T-helper 1 cell (primary cell): ENCODE measurements at regions not wholly inside any gene's neighbourhood (a gene's known extent, or its start where the extent isn't known, plus 50 kb on each side); places are given as distances from the start of the nearest gene placed in this dataset.

ENCODE experiments used
- DNase-seq, 5 donors: peaks; one replicate each; pipeline ENCODE4 v3.0.0-alpha.2; 2012 to 2020

DNA sequence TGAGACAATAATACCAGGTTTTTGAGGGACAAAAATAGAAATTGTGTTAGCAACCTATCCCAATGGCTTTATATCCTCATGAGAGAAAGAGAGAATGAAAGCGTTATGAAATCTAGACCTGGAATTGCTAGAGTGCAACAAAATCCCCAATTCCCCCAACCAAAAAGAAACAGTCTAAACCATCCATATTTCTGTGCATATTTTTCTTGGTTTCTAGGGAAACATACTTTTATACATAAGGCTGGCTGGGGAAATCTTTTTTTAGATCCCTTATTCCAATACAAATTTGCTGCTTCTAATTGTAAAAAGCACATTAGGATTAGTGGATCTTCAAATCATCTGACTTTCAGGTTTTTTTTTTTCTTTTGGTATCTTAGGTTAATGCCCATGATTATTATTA, 277.0 kb upstream of the SEMA3A start:
- DNase-seq: no peak

DNA sequence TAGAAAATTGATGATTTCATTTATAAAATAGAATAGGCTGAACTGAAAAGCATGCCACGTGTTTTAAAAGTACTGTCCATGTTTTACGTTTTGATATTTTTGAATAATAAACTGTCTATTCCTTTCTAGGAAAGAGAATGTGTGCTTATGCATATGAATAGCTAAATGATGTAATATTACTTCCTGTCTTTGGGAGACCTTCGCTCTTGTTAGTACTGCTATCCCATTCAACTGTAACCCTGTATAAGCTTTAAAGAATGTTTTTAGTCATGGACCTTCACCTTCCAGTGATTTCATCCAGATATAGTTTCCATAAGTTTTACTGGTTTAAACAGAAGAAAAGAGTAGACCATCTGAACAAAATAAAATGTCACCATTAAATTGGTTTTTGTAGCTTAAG, 274.4 kb upstream of the SEMA3A start:
- no peak for DNase-seq

DNA sequence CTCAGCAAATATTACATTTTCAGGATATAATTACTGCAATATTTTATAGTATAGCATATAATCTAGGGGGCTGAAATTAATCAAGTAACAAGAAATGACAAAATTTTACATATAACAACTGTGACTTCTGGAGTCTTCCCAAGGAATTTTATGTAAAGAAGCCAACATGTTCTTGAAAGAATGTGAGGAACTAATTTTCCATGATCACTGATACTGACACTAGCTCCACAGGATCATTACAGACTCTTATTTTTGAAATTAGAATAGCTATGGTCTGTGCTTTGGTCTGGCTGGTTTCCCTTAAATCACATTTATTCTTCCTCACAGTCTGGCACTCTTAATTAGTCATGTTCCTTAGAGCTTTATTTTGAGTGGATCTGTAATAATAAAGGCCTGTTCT, 267.7 kb upstream of the SEMA3A start:
- DNase-seq: no peak

GRCh38 chr7:84461093-84461492, 266.5 kb upstream of the SEMA3A start:
- no peak for DNase-seq

DNA sequence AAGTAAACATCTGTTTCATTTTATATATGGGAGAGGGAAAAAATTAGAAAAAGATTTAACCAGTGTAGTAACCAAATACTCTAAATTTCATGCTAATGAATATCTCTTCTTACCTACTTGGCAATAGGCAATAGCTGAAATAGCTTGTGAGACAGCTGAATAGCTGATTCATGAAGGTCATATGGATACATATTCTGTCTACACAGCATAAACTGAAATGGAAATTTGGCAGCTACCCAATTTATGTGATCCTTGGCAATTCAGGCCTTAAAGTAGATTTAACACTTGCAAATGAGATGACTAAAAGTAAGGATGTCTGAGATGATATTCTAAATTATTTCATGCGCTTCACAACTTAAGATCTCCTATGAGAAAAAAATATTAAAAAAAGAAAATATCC, 261.2 kb upstream of the SEMA3A start:
- DNase-seq: no peak

GRCh38 chr7:84454174-84454959, 259.8 kb upstream of the SEMA3A start:
- no peak for DNase-seq

DNA sequence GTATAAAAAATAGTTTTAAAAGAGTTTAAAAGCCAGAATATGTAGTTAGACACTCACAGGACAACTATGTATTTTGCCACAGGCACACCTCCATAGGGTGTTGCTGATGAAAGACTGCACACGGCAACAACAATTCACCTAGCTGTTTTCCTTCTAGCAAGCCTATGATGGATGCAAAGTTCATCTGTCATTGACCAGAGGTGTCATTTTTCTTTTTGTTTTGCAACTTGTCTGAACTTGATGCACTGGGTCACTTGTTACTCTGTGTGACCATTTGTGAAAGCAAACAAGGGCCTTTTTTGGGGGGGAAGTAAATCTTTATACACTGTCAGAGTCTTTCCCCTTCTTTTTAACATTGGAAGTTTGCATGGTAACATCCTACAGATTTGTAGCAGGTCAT, 258.0 kb upstream of the SEMA3A start:
- no peak for DNase-seq

GRCh38 chr7:84450772-84451171, 256.2 kb upstream of the SEMA3A start:
- DNase-seq: no peak

GRCh38 chr7:84447636-84448293, 253.2 kb upstream of the SEMA3A start:
- no peak for DNase-seq

GRCh38 chr7:84446991-84447480, 252.4 kb upstream of the SEMA3A start:
- DNase-seq: peak in 1 of 5 donors; percentile 11

GRCh38 chr7:84425702-84426259, 231.2 kb upstream of the SEMA3A start:
- peak in 1 of 5 donors; percentile 6 for DNase-seq

DNA sequence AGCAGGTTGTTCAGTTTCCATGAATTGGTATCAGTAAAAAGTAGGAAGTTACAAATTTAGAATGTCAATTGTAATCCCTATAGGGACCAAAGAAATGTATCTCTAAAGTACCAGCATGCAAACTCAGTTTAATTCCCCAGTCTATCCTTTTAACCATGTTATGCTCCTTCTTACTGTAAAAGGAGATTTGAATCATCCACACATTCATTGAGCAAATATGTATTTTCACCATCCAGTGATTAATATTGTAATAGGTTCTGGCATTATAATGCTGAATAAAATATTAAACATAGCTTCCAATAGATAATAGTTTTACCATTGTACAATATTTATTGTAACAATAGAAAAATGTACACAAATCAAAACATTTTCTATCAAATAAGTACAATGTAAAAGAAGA, 228.2 kb upstream of the SEMA3A start:
- DNase-seq: no peak

- no peak for DNase-seq
These were observed 217.8 kb upstream of the SEMA3A start for GRCh38 chr7:84412161-84412969.

GRCh38 chr7:84399661-84400060, 205.1 kb upstream of the SEMA3A start:
- no peak for DNase-seq

DNA sequence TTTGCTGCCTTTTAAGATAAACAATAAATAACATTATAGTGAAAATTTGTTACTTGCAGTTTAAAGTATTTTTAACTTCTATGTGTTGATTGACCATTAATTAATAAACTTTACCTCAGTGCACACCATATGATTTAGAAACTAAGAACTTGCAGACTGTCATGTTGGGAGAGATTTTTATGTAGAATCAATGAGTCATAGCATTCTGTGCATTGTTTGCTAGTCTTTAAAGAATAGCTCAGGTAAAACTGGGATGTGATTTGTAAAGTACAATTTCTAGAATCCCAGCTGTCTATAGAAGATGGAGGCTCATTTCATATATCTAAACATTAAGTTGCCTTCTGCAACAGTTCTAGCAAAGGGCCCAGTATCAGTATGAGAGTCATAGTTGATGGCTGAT, 199.6 kb upstream of the SEMA3A start:
- no peak for DNase-seq

DNA sequence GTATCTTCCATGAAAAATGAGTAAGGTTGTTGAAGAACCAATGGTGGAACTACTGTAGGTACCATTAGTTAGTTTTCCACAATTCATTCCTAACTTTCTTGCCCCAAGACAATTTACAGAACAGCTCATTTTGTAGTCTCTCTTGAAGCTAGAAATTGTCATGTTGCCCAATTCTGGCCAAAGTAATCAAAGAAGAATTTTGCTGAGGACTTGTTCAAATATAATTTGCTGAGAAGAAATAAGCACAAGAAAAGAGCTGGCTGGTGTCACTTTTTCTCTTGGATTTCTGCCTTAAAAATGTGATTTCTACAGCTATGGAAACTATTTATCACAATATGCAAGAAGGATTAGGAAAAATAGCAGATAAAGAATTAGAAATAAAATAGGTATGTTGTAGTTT, 199.2 kb upstream of the SEMA3A start:
- no peak for DNase-seq

- DNase-seq: no peak
These were observed 196.3 kb upstream of the SEMA3A start for GRCh38 chr7:84390845-84391244.

DNA sequence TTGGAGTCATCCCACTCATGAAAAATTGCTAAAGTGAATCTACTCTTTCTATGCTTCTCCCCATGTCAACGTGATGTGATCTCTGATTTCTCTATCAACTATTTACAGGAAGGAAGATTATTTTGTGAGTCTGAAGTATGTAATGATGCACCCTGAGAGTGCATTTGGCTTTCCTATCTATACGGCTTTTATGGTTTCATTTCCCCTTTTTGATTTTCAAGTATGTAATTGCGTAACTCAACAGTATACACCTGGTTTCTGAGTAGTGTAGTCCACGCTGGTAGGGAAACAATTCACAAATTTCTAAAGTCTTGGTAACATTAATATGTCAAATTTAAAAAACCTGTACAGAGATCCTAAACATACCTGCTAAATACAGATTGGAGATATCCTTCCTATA, 194.7 kb upstream of the SEMA3A start:
- no peak for DNase-seq

GRCh38 chr7:84387595-84387994, 193.0 kb upstream of the SEMA3A start:
- no peak for DNase-seq

DNA sequence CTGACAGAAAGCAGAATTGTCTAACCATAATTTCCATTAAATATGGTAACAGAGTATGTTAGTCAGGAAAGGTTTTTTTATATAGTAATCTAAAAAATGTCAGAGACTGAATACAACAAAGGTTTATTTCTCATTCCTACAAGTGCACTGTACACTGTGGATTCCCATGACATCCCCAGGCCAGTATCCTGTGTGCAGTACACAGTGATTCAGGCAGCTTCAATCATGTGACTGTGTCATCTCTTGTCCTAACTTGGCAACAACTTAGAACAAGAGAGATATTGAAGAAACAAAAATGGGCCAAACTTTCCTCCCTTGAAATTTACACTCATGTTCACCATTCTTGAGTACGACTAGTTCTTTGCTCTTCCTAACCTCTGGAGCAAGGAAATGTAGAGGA, 189.8 kb upstream of the SEMA3A start:
- DNase-seq: no peak

- DNase-seq: no peak
These were observed 184.9 kb upstream of the SEMA3A start for GRCh38 chr7:84379446-84379845.

GRCh38 chr7:84372712-84373111, 178.1 kb upstream of the SEMA3A start:
- DNase-seq: no peak

- DNase-seq: no peak
These were observed 177.6 kb upstream of the SEMA3A start for GRCh38 chr7:84372155-84372621.
